Loucy (cell line): ENCODE measurements at regions not wholly inside any gene's neighbourhood (a gene's known extent, or its start where the extent isn't known, plus 50 kb on each side); places are given as distances from the start of the nearest gene placed in this dataset.

ENCODE experiments used
- CTCF ChIP-seq: fragments of 200-600 bp; sonication (generic); conservative IDR thresholded peaks from 2 replicates; pipeline ENCODE4 v1.5.1; 2014; ENCODE audit warnings: mild to moderate bottlenecking, antibody characterized with exemption, low read length
- EZH2phosphoT487 ChIP-seq: fragments of 200-600 bp; IDR thresholded peaks from 2 replicates; pipeline ENCODE4 v1.6.1; 2018; ENCODE audit warnings: antibody characterized with exemption, mild to moderate bottlenecking, moderate library complexity, borderline replicate concordance

- no peak for TF ChIP-seq CTCF
- TF ChIP-seq EZH2phosphoT487: no peak
These were observed 194.3 kb downstream of the PALM2AKAP2 start for GRCh38 chr9:109974143-109974917.
